ENCODE measurements at regions not wholly inside any gene's neighbourhood (a gene's known extent, or its start where the extent isn't known, plus 50 kb on each side); places are given as distances from the start of the nearest gene placed in this dataset.

GRCh38 chr12:92301356-92301755 is 155.7 kb upstream of the BTG1 start:
- no peak overlapping the region for H3K27ac ChIP-seq
- H3K27me3 ChIP-seq: no peaks in the 10 kb centered on the region
- H3K4me3 ChIP-seq: no peak overlapping the region
- H3K4me1 ChIP-seq: no peaks in the 10 kb centered on the region
- TF ChIP-seq CTCF (IDR thresholded peaks at IDR 0.05): no peak
- H3K36me3 ChIP-seq: no peaks in the 10 kb centered on the region
- DNase-seq: no peak
- H3K9me3 ChIP-seq: no peaks in the 10 kb centered on the region
- intact Hi-C loops (cut with DNase I; ENCODE audit: low total_unique reads): no loop called here

GRCh38 chr12:92300777-92301176 is 155.1 kb upstream of the BTG1 start:
- Histone ChIP-seq H3K27me3 (no peaks in the 10 kb centered on the region), H3K4me1 (no peaks in the 10 kb centered on the region), H3K36me3 (no peaks in the 10 kb centered on the region), H3K9me3 (no peaks in the 10 kb centered on the region), H3K27ac (no peak overlapping the region), H3K4me3 (no peak overlapping the region)
- intact Hi-C loops (cut with DNase I; ENCODE audit: low total_unique reads): no loop called here
- DNase-seq: no peak
- TF ChIP-seq CTCF (IDR thresholded peaks at IDR 0.05): no peak

GRCh38 chr12:92299744-92300143 is 154.1 kb upstream of the BTG1 start:
- no peak overlapping the region for H3K27ac ChIP-seq
- TF ChIP-seq CTCF (IDR thresholded peaks at IDR 0.05): no peak
- no peaks in the 10 kb centered on the region for H3K9me3 ChIP-seq
- DNase-seq: no peak
- H3K4me3 ChIP-seq: no peak overlapping the region
- no peaks in the 10 kb centered on the region for H3K4me1 ChIP-seq
- intact Hi-C loops (cut with DNase I; ENCODE audit: low total_unique reads): no loop called here
- no peaks in the 10 kb centered on the region for H3K27me3 ChIP-seq
- H3K36me3 ChIP-seq: no peaks in the 10 kb centered on the region

- Histone ChIP-seq H3K4me3 (no peak overlapping the region), H3K27me3 (no peaks in the 10 kb centered on the region), H3K27ac (no peak overlapping the region), H3K36me3 (no peaks in the 10 kb centered on the region), H3K9me3 (no peaks in the 10 kb centered on the region), H3K4me1 (no peaks in the 10 kb centered on the region)
- TF ChIP-seq CTCF (IDR thresholded peaks at IDR 0.05): no peak
- DNase-seq: no peak
- intact Hi-C loops (cut with DNase I; ENCODE audit: low total_unique reads): no loop called here
Measured at GRCh38 chr12:92299344-92299743, 153.7 kb upstream of the BTG1 start.

- peak overlapping the region in 1 of 2 donors; percentile 5 for H3K27ac ChIP-seq
- no peaks in the 10 kb centered on the region for H3K27me3 ChIP-seq
- no peak for TF ChIP-seq CTCF (IDR thresholded peaks at IDR 0.05)
- no peaks in the 10 kb centered on the region for H3K4me1 ChIP-seq
- H3K36me3 ChIP-seq: no peaks in the 10 kb centered on the region
- no peak overlapping the region for H3K4me3 ChIP-seq
- H3K9me3 ChIP-seq: no peaks in the 10 kb centered on the region
- peak in 1 of 2 donors; percentile 33 for DNase-seq
- intact Hi-C loops (cut with DNase I; ENCODE audit: low total_unique reads): no loop called here
Measured at GRCh38 chr12:92297932-92298696, 152.5 kb upstream of the BTG1 start.
